22Rv1 (cell line): ENCODE measurements at regions not wholly inside any gene's neighbourhood (a gene's known extent, or its start where the extent isn't known, plus 50 kb on each side); places are given as distances from the start of the nearest gene placed in this dataset.

Experiments used
- CTCF ChIP-seq: fragments of 450-650 bp; IDR thresholded peaks from 2 replicates; pipeline ENCODE4 v1.5.1; 2017; ENCODE audit warnings: mild to moderate bottlenecking
- ZFX ChIP-seq: fragments of 450-650 bp; IDR thresholded peaks from 2 replicates; pipeline ENCODE4 v1.6.1; 2017; ENCODE audit warnings: antibody characterized with exemption, borderline replicate concordance

- TF ChIP-seq CTCF, result no peak
- no peak for TF ChIP-seq ZFX
These were observed 613.5 kb downstream of the REEP3 start for GRCh38 chr10:64134676-64135075.
